Activated CD4-positive, alpha-beta T cell treated with anti-CD3 and anti-CD28 coated beads, Interleukin-2, amount 10 ng/mL, durations not matched to agents 24 days and 14 days (primary cell): ENCODE measurements at regions not wholly inside any gene's neighbourhood (a gene's known extent, or its start where the extent isn't known, plus 50 kb on each side); places are given as distances from the start of the nearest gene placed in this dataset.
A peak's percentile ranks its signal among the peaks of the same experiment; 100 is the strongest.

Experiments used
- DNase-seq: peaks from one replicate; pipeline ENCODE4 v3.0.0; 2022
- H3K27ac Mint-ChIP-seq: one replicate; pipeline ENCODE4 v1.8.0; 2022; ENCODE audit warnings: mild to moderate bottlenecking, mixed read lengths
- H3K27me3 Mint-ChIP-seq: one replicate; pipeline ENCODE4 v1.8.0; 2022; ENCODE audit warnings: mixed read lengths
- H3K36me3 Mint-ChIP-seq: one replicate; pipeline ENCODE4 v1.8.0; 2022; ENCODE audit warnings: low read depth, mild to moderate bottlenecking, mixed read lengths
- H3K4me1 Mint-ChIP-seq: one replicate; pipeline ENCODE4 v1.8.0; 2021; ENCODE audit warnings: mixed read lengths
- H3K4me3 Mint-ChIP-seq: one replicate; pipeline ENCODE4 v1.8.0; 2022; ENCODE audit warnings: mild to moderate bottlenecking, moderate library complexity, mixed read lengths
- H3K9me3 Mint-ChIP-seq: one replicate; pipeline ENCODE4 v1.8.0; 2021; ENCODE audit warnings: mixed read lengths
- intact Hi-C: fragments of 100-400 bp; cut with micrococcal nuclease; formaldehyde crosslinking; loops from one replicate; pipeline ENCODE4 v1.15.1; 2023

DNA sequence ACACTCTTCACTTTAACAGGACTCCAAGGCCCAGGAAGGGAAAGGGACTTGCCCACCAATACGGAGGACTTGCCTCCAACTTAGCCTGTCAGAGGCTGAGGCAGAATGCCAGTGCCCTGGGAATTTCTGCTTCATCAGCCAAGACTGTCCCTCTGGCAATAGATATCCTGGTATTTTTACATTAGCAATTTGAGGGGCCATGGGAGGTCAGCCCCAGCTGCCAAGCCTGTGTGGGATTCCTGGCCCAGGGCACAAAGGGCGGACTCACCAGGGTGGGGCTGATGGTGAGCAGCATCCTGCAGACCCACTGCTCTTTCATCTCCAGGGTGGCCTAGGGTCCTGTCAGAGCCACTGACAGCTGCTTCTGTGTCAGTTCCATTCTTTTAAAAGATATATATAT lies 78.3 kb upstream of the CIBAR2 start:
- Mint-ChIP-seq H3K36me3 (no peaks in the 10 kb centered on the region), H3K4me1 (no peaks in the 10 kb centered on the region), H3K27ac (no peak overlapping the region), H3K9me3 (no peaks in the 10 kb centered on the region), H3K4me3 (no peak overlapping the region), H3K27me3 (peaks cover 13% of the 10 kb centered on the region)
- DNase-seq: no peak
- intact Hi-C loops: no loop called here

DNA sequence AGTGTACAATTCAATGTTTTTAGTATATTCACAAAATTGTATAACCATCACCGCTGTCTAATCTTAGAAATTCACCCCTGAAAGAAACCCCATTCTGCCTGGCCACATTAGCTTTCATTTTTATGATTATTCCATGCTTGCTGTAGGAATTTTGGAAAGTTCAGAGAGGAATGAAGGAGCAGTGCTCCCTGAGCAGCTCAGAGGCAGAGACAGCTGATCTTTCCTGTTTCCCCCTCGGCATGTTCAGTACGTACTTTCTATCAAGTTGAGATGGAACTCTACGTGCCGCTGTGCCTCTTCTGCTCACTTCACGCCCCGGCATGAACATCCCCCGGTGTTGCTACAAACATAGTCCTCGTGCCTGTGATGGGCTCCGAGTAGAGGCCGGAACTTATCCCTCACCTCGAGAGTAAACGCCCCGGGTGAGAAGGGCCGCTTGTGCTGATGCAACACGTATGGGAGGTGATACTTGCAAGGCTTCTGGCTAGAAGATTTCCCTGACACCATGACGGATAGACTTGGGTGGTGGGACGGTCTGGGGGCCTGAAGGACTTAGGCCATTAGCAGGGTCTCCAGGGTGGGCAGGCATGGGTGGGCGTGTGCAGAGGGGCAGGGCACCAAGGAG lies 79.2 kb upstream of the CIBAR2 start:
- no peak overlapping the region for H3K4me3 Mint-ChIP-seq
- DNase-seq: no peak
- H3K27ac Mint-ChIP-seq: no peak overlapping the region
- H3K4me1 Mint-ChIP-seq: no peaks in the 10 kb centered on the region
- no peaks in the 10 kb centered on the region for H3K9me3 Mint-ChIP-seq
- H3K36me3 Mint-ChIP-seq: no peaks in the 10 kb centered on the region
- intact Hi-C loops: no loop called here
- H3K27me3 Mint-ChIP-seq: peaks cover 13% of the 10 kb centered on the region

DNA sequence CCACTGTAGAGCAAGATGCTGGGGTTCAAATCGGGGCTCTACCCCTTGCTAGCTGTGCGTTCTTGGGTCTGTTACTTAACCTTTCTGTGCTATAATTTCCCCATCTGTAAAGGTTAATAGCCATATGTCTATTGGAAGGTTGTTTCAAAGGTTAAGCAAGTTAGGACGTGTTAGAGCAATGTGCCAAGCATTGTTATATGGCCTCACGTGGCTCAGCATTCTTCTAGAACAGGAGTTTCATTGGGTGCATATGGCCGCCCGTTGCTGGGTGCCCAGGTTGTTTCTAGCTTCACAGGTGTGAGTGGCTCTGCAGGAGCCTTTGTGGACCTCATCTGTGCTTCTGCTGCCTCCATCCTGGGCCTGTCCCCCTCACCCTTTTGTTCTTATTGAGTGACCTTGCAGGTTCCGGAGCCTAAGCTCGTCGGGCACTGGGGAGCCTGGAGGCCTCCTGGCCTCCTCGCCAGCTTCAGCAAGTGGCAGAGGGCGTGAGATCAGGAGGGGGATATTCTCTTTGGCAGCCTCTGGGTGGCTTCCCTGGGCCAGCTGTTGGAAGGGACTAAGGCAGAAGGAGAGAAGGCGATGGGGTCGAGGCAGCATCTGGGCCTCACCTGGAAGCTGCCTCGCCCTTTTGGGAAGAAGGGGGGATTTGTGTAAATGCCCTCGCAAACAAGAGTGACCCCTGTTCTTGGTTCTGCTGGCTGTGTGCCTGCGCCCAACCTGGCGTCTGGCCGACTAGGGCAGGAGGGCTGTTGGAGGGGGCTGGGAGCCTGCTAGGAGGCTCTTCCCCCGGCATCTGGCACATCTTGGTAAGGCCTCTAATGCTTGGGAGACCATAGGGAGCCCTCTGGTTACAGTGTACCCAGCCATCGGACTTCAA lies 80.2 kb upstream of the CIBAR2 start:
- H3K27ac Mint-ChIP-seq: no peak overlapping the region
- H3K27me3 Mint-ChIP-seq: peaks cover 13% of the 10 kb centered on the region
- H3K36me3 Mint-ChIP-seq: no peaks in the 10 kb centered on the region
- H3K9me3 Mint-ChIP-seq: no peaks in the 10 kb centered on the region
- no peaks in the 10 kb centered on the region for H3K4me1 Mint-ChIP-seq
- intact Hi-C loops: no loop called here
- no peak for DNase-seq
- H3K4me3 Mint-ChIP-seq: no peak overlapping the region

DNA sequence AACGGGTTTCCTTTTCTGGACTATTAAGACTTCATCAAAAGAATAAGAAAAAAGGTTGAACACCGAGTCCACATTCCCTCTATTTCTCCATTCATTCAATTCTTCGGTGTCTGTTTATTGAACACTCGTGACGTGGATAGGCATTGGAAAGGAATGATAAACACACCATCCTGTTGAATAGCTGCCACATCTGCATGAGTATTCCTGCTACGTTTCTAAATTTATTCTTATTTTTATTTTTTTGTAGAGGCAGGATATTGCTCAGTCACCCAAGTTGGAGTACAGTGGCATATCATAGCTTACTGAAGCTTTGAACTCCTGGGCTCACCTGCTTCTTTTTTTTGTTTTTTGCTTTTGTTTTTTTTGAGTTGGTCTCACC lies 80.8 kb upstream of the CIBAR2 start:
- Mint-ChIP-seq H3K27ac (no peak overlapping the region), H3K36me3 (no peaks in the 10 kb centered on the region), H3K4me1 (no peaks in the 10 kb centered on the region), H3K4me3 (no peak overlapping the region), H3K9me3 (no peaks in the 10 kb centered on the region), H3K27me3 (peaks cover 13% of the 10 kb centered on the region)
- intact Hi-C loops: no loop called here
- no peak for DNase-seq

DNA sequence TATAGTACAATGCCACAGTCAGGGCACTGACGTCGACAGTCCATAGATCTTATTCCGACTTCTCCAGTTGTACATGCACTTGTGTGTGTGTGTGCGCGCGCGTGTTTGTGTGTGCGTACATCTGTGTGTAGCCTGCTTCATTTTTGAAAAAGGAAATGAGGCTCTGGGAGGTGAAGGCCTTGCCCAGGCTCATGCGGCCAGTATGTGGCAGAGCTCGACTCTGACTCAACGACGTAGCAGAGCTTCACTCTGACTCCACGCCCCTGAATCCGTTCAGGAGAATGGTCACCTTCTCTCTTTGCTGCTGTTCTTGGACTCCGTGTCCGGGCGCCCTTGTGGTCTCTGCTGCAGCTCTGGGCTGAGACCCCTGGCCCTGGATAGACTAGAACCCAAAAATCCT lies 81.6 kb upstream of the CIBAR2 start:
- H3K27ac Mint-ChIP-seq: no peak overlapping the region
- H3K9me3 Mint-ChIP-seq: no peaks in the 10 kb centered on the region
- intact Hi-C loops: no loop called here
- H3K27me3 Mint-ChIP-seq: peaks cover 10% of the 10 kb centered on the region
- no peak overlapping the region for H3K4me3 Mint-ChIP-seq
- DNase-seq: no peak
- no peaks in the 10 kb centered on the region for H3K4me1 Mint-ChIP-seq
- H3K36me3 Mint-ChIP-seq: no peaks in the 10 kb centered on the region

DNA sequence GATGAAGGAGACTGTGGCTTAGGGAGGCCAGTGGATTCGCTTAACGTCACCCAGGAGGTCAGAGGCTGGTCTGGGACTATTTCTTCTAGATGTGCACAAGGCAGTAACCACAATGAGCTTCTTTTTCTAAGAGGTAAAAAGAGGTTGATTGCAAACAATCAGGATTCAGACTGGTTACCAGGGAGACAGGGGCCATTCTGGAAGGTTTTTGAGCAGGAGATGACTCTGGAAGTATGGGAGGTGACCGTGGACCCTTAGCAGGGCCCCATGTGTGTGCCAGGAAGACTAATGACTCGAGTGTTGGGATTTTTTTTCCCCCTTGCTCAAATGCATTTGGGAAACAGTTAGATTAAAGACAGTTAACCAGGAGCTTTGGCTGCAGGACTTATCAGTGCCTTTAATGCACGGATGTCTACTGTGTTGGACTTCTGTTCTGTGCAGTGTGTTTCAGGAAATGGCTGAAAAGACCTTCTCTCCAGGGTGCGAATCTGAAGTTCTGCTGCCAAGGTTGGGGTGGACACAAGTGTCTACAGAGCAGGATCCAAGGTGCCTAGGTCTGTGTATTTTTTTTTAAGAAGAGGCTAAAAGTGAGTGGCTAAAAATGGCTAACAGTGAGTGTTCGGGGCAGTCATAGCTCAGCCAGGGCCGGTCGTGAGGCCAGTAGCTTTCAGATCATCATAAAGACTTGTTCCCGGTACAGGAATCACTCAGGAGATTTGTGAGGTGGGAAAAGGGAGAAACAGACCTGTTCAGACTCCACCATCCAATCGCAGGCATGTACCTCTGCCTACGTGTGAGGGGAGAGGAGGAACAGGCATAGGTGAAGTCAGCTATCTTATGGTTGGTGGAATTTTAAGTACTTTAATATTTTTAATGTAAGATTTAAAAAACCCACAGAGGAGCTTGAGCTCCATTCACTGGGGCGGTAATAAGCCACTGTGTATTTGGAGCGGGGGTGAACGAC lies 82.3 kb upstream of the CIBAR2 start:
- peaks cover 7% of the 10 kb centered on the region for H3K27me3 Mint-ChIP-seq
- H3K36me3 Mint-ChIP-seq: no peaks in the 10 kb centered on the region
- no peaks in the 10 kb centered on the region for H3K4me1 Mint-ChIP-seq
- no peaks in the 10 kb centered on the region for H3K9me3 Mint-ChIP-seq
- no peak for DNase-seq
- no peak overlapping the region for H3K27ac Mint-ChIP-seq
- intact Hi-C loops: no loop called here
- H3K4me3 Mint-ChIP-seq: no peak overlapping the region

DNA sequence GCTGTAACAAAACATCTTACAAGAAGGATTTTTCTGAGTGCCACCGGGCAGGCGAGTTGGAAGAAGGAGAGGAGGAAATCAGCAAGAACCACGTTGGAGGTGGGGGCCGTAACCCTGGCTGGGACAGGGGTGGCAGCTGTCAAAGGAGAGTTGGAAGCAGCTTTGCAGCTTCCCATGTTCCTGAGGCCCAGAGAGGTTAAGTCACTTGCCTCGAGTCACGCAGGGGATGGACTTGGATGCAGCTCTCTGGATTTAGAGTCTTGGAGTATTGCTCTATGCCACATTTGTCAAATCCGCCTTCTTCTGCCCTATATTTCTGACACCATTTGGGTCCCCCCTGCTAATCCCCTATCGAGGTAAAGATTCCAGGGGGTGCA lies 83.0 kb upstream of the CIBAR2 start:
- no peak for DNase-seq
- Mint-ChIP-seq H3K4me3 (no peak overlapping the region), H3K4me1 (no peaks in the 10 kb centered on the region), H3K27me3 (peaks cover 2% of the 10 kb centered on the region), H3K27ac (no peak overlapping the region), H3K9me3 (no peaks in the 10 kb centered on the region), H3K36me3 (no peaks in the 10 kb centered on the region)
- intact Hi-C loops: no loop called here

DNA sequence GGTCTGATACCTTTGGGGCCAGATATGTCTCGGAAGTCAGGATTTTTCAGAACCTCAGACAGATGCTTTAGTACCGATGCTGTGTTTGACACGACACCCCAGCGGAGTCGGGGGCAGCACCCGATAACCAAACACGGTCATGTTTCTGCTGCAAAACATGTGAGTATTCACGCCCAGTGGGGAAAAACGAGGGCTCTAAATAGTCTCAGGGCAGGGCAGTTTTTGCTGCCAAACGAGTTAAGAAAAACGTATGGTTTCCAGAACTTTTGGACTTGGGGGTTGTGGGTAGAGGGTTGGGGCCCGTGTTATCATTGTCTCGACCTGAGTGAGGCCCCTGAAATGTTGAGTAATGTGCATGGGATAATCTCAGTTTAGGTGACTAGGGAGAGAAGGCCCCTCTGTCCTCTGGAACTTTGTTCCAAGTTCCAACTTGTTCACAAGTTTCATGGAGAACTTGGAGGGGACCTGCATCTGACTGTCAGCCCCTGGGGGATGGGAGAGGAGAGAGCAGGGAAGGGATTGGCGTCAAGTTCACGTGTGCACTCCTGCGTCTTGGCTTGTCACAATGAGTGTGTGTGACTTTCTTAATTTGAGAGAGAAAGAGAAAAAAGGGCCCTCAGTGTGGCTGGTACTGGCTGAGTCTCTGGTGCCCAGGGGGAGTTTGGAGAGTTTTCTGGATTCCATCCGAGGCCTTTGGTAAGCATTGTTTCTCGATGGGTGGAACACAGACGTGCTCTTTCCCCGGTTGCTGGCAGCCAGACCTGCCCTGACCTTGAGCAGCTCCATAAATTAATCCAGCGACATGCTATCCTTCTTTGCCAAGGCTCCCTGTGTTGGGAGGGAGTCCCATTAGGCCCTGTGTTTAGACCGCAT lies 83.9 kb upstream of the CIBAR2 start:
- intact Hi-C loops: no loop called here
- no peak for DNase-seq

DNA sequence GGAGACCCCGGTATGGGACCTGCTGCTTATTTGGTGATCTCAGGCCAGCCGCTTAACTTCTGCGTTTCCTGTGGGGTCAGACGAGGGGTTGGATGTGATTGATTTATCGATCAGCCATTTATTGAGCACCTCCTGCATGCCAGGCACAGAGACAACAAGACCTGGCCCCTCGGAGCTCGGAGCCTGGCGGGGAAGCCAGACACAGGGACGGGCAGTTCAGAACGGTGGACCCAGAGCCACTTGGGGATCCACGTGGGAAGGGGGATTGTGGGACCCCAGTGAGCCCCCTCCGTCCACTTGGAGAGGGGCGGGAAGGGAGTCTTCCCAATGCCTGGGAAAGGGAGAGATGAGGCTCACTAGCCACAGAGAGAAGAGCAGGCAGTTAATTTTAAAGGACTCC lies 84.7 kb upstream of the CIBAR2 start:
- Mint-ChIP-seq H3K36me3 (no peaks in the 10 kb centered on the region), H3K27ac (no peak overlapping the region), H3K4me1 (no peaks in the 10 kb centered on the region), H3K4me3 (no peak overlapping the region), H3K9me3 (no peaks in the 10 kb centered on the region), H3K27me3 (no peaks in the 10 kb centered on the region)
- intact Hi-C loops: no loop called here
- no peak for DNase-seq

More for the DNA sequence above, 83.9 kb upstream of the CIBAR2 start:
- H3K36me3 Mint-ChIP-seq: no peaks in the 10 kb centered on the region
- H3K4me3 Mint-ChIP-seq: no peak overlapping the region
- no peaks in the 10 kb centered on the region for H3K9me3 Mint-ChIP-seq
- no peak overlapping the region for H3K27ac Mint-ChIP-seq
- H3K27me3 Mint-ChIP-seq: peaks cover 2% of the 10 kb centered on the region
- H3K4me1 Mint-ChIP-seq: no peaks in the 10 kb centered on the region

DNA sequence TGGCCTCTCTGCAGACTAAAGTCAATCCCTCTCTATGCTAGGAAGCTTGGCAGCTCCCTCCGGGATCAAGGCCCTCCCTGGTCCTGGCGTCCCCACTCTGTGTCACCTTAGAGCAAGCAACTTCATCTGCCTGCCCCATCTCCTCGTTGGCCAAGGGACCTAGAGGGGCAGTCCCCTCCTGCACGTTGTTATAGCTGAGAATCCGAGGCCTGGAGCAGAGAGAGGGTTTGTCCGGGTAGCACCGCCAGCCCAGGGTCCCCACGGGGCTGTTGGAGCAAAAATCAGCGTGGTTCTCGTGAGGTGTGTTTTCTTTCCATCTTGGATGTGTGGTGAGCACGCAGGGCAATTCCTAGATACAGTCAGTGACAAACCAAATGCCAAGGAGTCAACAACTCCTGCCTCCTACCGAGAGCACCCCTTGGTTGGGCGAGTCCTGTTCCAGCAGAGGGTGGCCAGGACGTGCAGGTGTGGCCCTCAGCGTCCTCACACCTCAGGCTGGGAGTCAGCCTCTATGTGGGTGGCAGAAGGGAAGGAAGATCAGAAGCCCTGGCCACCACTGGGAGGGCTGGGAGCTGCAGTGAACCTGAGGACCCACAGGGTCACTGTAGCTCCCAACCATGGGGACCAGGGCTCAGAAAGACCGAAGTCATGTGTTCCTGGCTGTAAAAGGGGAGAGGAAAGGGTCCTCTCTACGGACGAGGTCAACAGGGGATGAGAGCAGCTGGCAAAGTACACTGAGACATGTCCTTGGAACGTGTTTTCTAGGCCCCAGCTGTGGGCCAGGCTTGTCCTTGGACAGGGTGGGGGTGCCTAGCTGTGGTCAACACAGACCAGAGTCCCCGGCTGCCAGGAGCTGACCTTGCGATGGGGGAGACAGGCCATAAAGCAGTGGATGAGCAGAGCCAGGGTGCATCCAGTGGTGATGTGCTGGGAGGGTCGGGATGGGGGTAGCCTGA lies 85.6 kb upstream of the CIBAR2 start:
- intact Hi-C loops: no loop called here
- no peak for DNase-seq
- Mint-ChIP-seq H3K4me3 (no peak overlapping the region), H3K4me1 (no peaks in the 10 kb centered on the region), H3K36me3 (no peaks in the 10 kb centered on the region), H3K27me3 (no peaks in the 10 kb centered on the region), H3K27ac (peak overlapping the region; percentile 26), H3K9me3 (no peaks in the 10 kb centered on the region)

DNA sequence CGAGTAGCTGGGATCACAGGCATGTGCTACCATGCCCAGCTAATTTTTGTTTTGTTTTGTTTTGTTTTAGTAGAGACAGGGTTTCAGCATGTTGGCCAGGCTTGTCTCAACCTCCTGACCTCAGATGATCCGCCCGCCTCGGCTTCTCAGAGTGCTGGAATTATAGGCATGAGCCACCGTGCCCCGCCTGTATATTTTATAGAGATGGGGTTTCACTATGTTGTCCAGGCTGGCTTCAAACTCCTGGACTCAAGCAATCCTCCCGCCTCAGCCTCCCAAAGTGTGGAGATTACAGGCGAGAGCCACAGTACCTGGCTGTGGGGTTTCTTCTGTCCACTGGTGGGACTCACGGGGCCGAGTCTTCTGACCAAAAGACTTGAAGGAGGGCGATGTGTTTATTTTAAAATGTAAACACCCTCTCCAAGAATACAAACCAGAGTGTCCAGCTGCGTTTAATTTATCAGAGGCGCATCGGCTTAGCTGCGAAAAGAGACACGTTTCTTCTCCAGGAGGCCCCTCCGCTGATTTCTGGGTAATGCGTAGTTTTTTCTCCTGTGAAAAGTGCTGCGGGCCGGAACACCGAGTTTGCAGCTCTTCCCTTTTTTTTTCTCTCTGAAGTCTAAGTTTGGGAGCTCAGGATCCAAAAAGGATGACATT lies 86.9 kb upstream of the CIBAR2 start:
- no peak overlapping the region for H3K4me3 Mint-ChIP-seq
- no peaks in the 10 kb centered on the region for H3K4me1 Mint-ChIP-seq
- no peak for DNase-seq
- no peaks in the 10 kb centered on the region for H3K27me3 Mint-ChIP-seq
- intact Hi-C loops: no loop called here
- no peaks in the 10 kb centered on the region for H3K36me3 Mint-ChIP-seq
- no peak overlapping the region for H3K27ac Mint-ChIP-seq
- H3K9me3 Mint-ChIP-seq: no peaks in the 10 kb centered on the region

DNA sequence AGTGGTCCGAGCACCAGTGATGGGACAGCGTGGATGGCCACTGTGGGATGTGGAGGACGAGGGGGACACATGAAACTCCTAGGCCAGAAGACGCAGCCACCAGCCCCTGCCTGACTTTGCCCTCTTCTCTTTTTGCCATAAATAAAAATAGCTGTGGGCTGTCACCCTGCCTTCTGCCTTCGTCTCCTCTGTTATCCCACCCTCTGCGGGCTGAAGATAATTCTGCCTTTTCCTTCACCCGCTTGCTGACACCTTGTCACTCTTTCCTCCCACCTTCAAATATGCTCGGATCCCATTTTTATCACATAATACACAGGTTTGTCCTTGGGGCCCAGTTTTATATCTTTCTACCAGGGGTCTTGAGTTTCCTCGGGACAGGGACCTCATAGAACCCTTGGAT lies 87.6 kb upstream of the CIBAR2 start:
- Mint-ChIP-seq H3K4me3 (no peak overlapping the region), H3K27me3 (no peaks in the 10 kb centered on the region), H3K36me3 (no peaks in the 10 kb centered on the region), H3K4me1 (no peaks in the 10 kb centered on the region), H3K27ac (no peak overlapping the region), H3K9me3 (no peaks in the 10 kb centered on the region)
- intact Hi-C loops: no loop called here
- DNase-seq: no peak
